ENCODE measurements at regions not wholly inside any gene's neighbourhood (a gene's known extent, or its start where the extent isn't known, plus 50 kb on each side); places are given as distances from the start of the nearest gene placed in this dataset.

DNA sequence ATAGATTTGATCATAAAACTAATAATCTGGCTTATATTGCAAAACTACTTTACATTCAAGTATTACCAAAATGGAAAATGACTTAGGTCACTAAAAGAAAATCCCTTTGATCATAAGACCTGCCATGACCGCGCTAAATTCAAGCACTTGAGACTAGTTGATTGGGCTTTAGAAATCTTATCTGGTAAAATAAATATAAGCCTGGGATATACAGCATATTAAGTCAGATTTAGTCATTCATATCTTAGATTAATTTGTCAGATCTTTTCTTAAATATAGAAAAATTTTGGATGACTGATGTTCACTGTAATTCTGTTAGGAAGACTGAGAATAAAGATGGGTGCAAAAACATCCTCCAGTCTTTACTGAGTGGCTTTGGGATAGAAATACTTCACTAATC, 450.0 kb downstream of the HTR7 start:
- no peak for DNase-seq (ENCODE audit: low spot score)

- no peak for DNase-seq (ENCODE audit: low spot score)
Observed at GRCh38 chr10:90412582-90412981, 445.3 kb downstream of the HTR7 start.

DNA sequence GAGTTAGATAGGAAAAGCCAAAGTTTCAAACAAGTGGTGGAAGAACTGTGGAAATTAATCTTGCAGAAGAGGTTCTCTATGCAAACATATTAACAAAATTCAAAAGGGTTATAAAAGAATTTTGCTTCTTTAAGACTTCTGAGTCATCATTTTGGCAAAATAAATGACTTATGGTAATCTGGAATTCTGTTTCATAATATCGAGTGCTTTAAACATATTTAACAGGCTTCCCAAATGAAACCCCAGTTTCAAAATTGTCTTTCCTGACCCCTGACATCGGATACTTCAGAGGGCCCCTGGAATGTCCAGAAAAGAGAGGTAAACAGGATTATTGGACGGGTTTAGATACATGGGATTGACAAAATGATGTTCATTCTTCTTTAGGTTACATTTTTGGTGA, 444.6 kb downstream of the HTR7 start:
- no peak for DNase-seq (ENCODE audit: low spot score)

- no peak for DNase-seq (ENCODE audit: low spot score)
Observed at GRCh38 chr10:90414926-90415325, 442.9 kb downstream of the HTR7 start.

DNA sequence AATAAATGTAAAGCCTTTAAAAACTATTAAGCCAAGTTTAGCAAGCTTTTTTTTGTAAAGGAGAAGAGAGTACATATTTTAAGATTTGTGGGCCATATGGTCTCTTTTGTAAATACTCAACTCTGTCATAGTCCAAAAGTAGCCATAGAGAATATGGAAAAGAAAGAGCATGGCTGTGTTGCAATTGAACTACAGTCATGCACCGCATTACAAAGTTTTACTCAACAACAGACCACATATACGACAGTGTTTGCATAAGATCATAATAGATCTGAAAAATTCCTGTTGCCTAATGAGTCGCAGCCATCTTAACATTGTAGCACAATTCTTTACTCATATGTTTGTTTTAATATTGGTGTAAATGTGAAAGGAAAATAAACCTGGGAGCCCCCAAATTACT, 440.8 kb downstream of the HTR7 start:
- no peak for DNase-seq (ENCODE audit: low spot score)

DNA sequence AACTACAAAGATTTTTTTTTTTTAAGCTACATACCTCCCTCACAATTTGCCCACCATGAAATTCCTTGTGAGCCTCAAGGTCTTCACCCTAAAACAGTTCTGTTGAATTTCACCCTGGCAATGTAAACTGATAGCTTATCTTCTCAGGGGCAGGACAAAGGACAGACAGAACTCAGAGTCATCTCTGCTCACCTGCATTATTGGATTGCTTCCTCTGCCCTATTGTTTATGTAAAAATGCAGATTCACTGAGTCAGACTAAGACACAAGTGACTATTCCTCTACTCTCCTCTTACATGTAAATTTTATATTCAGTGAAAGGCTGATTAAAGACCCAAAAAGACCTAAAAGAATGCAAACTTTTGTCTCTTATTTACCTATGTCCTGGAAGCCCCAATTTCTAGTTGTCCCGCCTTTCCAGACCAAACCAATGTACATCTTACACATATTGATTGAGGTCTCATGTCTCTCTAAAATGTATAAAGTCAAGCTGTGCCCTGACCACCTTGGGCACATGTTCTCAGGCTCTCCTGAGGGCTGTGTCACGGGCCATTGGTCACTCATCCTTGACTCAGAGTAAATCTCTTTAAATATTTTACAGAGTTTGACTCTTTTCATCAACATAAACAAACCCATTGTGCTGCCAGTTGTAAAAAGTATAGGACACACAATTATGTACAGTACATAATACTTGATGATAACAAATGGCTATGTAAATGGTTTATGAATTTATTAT, 440.2 kb downstream of the HTR7 start:
- DNase-seq (ENCODE audit: low spot score) = no peak

- no peak for DNase-seq (ENCODE audit: low spot score)
Observed at GRCh38 chr10:90418869-90419652, 438.8 kb downstream of the HTR7 start.

DNA sequence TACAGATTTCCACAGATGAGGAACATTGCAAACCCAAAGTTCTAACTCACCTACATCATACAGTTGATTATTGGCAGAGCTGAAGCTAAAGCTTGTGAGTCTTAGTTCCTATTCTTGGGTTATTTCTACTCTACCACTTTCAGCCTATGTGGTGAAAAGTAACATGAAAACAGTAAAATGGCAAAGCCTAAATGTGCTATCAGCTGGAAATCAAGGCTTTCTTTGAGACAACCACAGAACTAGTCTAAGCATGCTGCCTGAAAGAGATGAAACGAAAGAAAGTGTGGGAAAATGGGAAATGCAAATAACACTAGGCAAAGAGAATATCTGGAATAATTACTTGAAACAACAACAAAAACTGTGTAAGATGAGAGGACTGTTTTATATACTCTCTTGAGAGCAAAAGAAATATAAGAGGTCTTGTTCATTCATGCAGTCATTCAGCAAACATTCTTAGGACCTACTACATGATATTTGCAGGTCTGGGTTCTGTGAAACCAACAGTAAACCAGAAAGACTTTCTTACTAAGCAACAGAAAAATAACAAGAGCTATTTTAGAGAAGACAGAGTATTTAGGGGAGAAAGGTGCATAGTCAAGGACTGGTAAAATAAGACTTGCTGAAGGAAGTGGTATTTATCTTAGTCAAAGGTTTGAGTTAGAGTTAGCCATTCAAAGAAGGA, 437.1 kb downstream of the HTR7 start:
- no peak for DNase-seq (ENCODE audit: low spot score)

DNA sequence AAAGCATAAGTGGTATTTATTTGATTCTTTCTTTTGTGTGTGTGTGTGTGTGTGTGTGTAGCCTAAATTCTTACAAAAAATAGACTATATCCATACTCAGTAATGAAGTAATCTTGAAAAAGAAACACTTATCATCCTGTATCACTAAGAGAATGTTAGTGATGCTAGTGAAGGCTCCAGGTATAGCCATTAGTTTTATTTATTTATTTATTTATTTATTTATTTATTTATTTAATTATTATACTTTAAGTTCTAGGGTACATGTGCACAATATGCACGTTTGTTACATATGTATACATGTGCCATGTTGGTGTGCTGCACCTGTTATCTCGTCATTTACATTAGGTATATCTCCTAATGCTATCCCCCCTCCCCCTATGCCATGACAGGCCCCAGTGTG, 436.0 kb downstream of the HTR7 start:
- DNase-seq (ENCODE audit: low spot score) = no peak

GRCh38 chr10:90424730-90425129, 433.1 kb downstream of the HTR7 start:
- DNase-seq (ENCODE audit: low spot score) = no peak

- no peak for DNase-seq (ENCODE audit: low spot score)
Observed at GRCh38 chr10:90430186-90430585, 427.7 kb downstream of the HTR7 start.

- DNase-seq (ENCODE audit: low spot score) = no peak
Observed at GRCh38 chr10:90432866-90433265, 425.0 kb downstream of the HTR7 start.

GRCh38 chr10:90435296-90435695, 422.5 kb downstream of the HTR7 start:
- DNase-seq (ENCODE audit: low spot score) = no peak

DNA sequence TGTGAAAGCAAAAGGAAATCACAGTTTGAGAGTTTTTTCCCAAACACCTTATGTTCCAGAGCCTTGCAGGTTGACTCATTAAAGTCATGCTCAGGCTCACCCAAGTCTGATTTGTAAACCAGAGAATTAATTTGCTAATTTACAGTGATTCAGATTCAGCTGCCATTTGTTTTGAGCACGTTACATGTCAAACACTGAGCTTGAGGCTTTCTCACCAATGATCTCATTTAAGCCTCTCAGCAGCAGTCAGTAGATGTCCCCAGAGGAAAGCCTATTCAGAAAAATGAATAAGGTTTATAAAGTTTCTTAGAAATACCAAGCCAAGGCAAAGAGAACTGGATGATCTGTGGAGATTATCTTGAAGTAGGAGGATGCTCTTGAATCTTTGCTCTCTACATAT, 420.4 kb downstream of the HTR7 start:
- DNase-seq (ENCODE audit: low spot score) = no peak

DNA sequence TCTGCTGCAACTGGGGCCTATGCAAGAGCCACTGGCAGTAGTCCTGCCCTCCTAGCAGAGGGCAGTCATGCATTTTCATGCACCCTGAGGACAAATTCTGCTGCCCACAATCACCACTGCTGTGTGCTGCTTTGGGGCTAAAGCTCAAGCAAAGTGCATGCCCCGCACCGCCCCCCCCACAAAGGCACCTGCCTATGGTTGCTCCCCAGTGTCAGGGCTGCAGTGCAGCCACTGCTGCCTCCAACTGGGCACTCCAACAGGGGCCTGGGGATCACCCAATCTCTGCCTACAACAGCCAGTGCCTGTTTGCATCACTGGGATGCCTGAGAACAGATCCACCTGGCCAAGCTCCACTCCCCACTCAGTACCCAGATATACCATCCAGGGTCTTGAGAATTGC, 417.0 kb downstream of the HTR7 start:
- no peak for DNase-seq (ENCODE audit: low spot score)

DNA sequence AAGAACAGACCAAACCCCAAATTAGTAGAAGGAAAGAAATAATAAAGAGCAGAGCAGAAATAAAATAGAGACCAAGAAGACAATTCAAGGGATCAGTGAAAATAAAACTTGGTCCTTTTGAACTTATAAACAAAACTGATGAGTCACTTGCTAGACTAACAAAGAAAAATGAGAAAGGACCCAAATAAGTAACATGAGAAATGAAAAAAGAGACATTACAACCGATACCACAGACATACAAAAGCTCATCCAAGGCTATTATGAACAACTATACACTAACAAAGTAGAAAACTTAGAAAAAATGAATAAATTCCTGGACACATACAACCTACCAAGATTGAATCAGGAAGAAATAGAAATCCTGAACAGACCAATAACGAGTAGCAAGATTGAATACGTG, 414.5 kb downstream of the HTR7 start:
- no peak for DNase-seq (ENCODE audit: low spot score)

DNA sequence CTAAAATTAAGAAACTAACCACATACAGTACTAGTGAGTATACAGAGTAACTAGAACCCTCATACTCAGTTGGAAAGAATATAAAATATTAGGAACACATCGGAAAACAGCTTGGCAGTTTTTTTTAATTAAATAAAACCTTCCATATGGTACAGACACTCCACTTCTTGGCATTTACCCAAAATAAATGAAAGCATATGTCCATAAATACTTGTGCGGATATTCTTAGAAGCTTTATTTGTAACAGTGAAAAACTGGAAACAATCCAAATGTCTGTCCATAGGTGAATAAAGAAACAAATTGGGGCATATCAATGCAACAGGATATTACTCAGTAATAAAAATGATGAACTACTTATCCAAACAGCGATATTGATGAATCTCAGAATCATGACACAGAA, 410.0 kb downstream of the HTR7 start:
- DNase-seq (ENCODE audit: low spot score) = no peak

- DNase-seq (ENCODE audit: low spot score) = no peak
Observed at GRCh38 chr10:90450797-90451196, 407.0 kb downstream of the HTR7 start.

GRCh38 chr10:90451283-90451682, 406.6 kb downstream of the HTR7 start:
- DNase-seq (ENCODE audit: low spot score) = no peak

- no peak for DNase-seq (ENCODE audit: low spot score)
Observed at GRCh38 chr10:90458054-90458453, 399.8 kb downstream of the HTR7 start.

GRCh38 chr10:90458571-90458970, 399.3 kb downstream of the HTR7 start:
- DNase-seq (ENCODE audit: low spot score) = no peak

- no peak for DNase-seq (ENCODE audit: low spot score)
Observed at GRCh38 chr10:90461437-90462155, 396.2 kb downstream of the HTR7 start.

Data from AG08395 (cell line).